Gastrocnemius medialis (tissue), 4 donors: ENCODE measurements at regions not wholly inside any gene's neighbourhood (a gene's known extent, or its start where the extent isn't known, plus 50 kb on each side); places are given as distances from the start of the nearest gene placed in this dataset.
"Not testable (repeated sequence)": the region's sequence is repeated elsewhere in the genome, so short reads cannot be mapped to it uniquely, and the experiment has no call there.

Experiments
- ATAC-seq, 2 donors: fragments of 150-250 bp; one replicate each; pipeline ENCODE4 v1.9.1; 2016
- DNase-seq, 2 donors: peaks; one replicate each; pipeline ENCODE4 v3.0.0-alpha.2; 2019
- H3K27ac ChIP-seq, 4 donors: fragments of 200-600 bp; sonication (generic); 1 replicate in 1 of 4; 2 replicates in 3 of 4; pipeline ENCODE4 v1.5.1; 2016 to 2018; ENCODE audit warnings: mild to moderate bottlenecking in 2 of 4, moderate library complexity in 1 of 4
- H3K27me3 ChIP-seq, 3 donors: fragments of 200-600 bp; sonication (generic) in 2 of 3; 1 replicate in 1 of 3; 2 replicates in 2 of 3; pipeline versions ENCODE4 v1.5.1 to v1.6.0; 2016 to 2019; ENCODE audit warnings: mild to moderate bottlenecking in 1 of 3, moderate library complexity in 1 of 3
- H3K36me3 ChIP-seq, 2 donors: fragments of 200-600 bp; sonication (generic) in 1 of 2; one replicate each; pipeline ENCODE4 v1.5.1; 2017 to 2018
- H3K4me1 ChIP-seq, 2 donors: fragments of 200-600 bp; sonication (generic) in 1 of 2; one replicate each; pipeline ENCODE4 v1.5.1; 2016 to 2017; ENCODE audit warnings: mild to moderate bottlenecking in 2 of 2
- H3K4me3 ChIP-seq, 4 donors: fragments of 200-600 bp; sonication (generic) in 3 of 4; 1 replicate in 1 of 4; 2 replicates in 3 of 4; pipeline ENCODE4 v1.5.1; 2016 to 2019; ENCODE audit warnings: mild to moderate bottlenecking in 2 of 4
- H3K9me3 ChIP-seq, 3 donors: fragments of 200-600 bp; sonication (generic) in 2 of 3; 1 replicate in 1 of 3; 2 replicates in 2 of 3; pipeline ENCODE4 v1.5.1; 2016 to 2019
- POLR2A ChIP-seq, 2 donors: fragments of 450-650 bp; IDR thresholded peaks; one replicate each; pipeline ENCODE4 v1.6.1; 2017; ENCODE audit warnings: antibody characterized with exemption in 2 of 2, mild to moderate bottlenecking in 2 of 2, moderate library complexity in 2 of 2
- in situ Hi-C, 4 donors: fragments of 200-750 bp; cut with MboI; loops; one replicate each; pipeline versions ENCODE4 v1.15.0 to v1.8.0; 2017; ENCODE audit warnings: low sequenced_read_pairs in 4 of 4
- intact Hi-C: fragments of 100-400 bp; cut with DNase I; formaldehyde crosslinking; loops from one replicate; pipeline ENCODE4 v1.15.1; 2023; ENCODE audit warnings: low total_unique reads
- TF ChIP-seq, protein P1 (sequence below), 5 experiments: fragments of 450-650 bp in 3 of 5; fragments of 200-600 bp in 2 of 5; sonication (generic) in 2 of 5; IDR thresholded peaks in 4 of 5; conservative IDR thresholded peaks in 1 of 5; 1 replicate in 4 of 5; 2 replicates in 1 of 5; pipeline ENCODE4 v1.5.1; 2016 to 2019; ENCODE audit warnings: antibody characterized with exemption in 5 of 5, mild to moderate bottlenecking in 3 of 5, moderate library complexity in 3 of 5

DNA sequence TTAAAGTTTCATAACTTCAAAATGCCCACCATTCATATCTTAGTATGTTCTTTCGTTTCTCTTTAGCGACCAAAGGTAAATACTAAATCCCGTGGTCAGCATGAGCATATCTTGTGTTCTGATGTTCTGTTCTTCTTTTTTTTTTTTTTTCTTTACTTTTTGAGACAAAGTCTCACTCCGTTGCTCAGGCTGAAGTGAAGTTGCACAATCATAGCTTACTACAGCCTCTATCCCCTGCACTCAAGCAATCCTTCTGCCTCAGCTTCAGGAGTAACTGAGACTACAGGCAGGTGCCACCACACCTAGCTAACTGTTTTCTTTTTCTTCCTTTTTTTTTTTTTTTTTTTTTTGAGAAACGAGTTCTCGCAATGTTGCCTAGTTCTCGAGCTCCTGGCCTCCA lies 60.9 kb upstream of the ATP12A start:
- H3K4me1 ChIP-seq: no peaks in the 10 kb centered on the region
- no peak for ATAC-seq
- TF ChIP-seq, protein P1, sequence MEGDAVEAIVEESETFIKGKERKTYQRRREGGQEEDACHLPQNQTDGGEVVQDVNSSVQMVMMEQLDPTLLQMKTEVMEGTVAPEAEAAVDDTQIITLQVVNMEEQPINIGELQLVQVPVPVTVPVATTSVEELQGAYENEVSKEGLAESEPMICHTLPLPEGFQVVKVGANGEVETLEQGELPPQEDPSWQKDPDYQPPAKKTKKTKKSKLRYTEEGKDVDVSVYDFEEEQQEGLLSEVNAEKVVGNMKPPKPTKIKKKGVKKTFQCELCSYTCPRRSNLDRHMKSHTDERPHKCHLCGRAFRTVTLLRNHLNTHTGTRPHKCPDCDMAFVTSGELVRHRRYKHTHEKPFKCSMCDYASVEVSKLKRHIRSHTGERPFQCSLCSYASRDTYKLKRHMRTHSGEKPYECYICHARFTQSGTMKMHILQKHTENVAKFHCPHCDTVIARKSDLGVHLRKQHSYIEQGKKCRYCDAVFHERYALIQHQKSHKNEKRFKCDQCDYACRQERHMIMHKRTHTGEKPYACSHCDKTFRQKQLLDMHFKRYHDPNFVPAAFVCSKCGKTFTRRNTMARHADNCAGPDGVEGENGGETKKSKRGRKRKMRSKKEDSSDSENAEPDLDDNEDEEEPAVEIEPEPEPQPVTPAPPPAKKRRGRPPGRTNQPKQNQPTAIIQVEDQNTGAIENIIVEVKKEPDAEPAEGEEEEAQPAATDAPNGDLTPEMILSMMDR (IDR thresholded peaks at IDR 0.05 in 4 of 5, conservative IDR thresholded peaks at IDR 0.05 in 1 of 5): no peak
- TF ChIP-seq POLR2A (IDR thresholded peaks at IDR 0.05): no peak
- H3K36me3 ChIP-seq: no peaks in the 10 kb centered on the region
- no peak overlapping the region for H3K27ac ChIP-seq
- intact Hi-C loops: no loop called here
- H3K9me3 ChIP-seq: no peaks in the 10 kb centered on the region
- H3K27me3 ChIP-seq: no peaks in the 10 kb centered on the region
- H3K4me3 ChIP-seq: no peak overlapping the region
- DNase-seq: no peak
- in situ Hi-C loops: no loop called here

DNA sequence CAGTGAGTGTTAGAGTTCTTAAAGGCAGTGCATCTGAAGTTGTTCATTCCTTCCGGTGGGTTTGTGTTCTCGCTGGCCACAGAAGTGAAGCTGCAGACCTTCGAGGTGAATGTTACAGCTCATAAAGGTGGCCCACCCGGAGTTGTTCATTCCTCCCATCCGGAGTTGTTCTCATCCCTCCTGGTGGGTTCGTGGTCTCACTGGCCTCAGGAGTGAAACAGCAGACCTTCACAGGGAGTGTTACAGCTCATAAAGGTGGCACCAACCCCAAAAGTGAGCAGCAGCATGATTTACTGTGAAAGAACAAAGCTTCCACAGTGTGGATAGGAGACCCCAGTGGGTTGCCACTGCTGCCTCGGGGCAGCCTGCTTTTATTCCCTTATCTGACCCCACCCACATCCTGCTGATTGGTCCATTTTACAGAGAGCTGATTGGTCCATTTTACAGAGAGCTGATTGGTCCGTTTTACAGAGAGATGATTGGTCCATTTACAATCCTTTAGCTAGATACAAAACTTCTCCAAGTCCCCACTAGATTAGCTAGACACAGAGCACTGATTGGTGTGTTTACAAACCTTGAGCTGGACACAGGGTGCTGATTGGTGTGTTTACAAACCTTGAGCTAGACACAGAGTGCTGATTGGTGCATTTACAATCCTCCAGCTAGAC lies 57.6 kb upstream of the ATP12A start:
- H3K27me3 ChIP-seq, H3K4me1 ChIP-seq, in situ Hi-C loops, ATAC-seq, H3K9me3 ChIP-seq, H3K36me3 ChIP-seq, H3K27ac ChIP-seq, DNase-seq, intact Hi-C loops, H3K4me3 ChIP-seq: not testable (repeated sequence)

DNA sequence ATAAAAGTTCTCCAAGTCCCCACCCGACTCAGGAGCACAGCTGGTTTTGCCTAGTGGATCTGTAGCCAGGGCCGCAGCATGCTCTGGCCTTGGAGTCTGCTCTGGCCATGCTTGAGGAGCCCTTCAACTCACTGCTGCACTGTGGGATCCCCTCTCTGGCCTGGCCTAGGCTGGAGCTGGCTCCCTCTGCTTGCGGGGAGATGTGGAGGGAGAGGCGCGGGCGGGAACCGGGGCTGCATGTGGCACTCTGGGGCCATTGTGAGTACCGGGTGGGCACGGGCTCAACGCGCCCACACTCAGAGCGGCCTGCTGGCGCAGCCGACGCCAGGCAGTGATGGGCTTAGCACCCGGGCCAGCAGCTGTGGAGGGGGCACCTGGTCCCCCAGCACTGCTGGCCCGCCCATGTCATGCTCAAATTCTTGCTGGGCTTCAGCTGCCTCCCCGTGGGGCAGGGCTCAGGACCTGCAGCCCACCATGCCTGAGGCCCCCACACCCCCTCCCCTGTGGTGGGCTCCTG lies 57.0 kb upstream of the ATP12A start:
- no peak for DNase-seq
- H3K36me3 ChIP-seq: no peaks in the 10 kb centered on the region
- H3K27ac ChIP-seq: no peak overlapping the region
- H3K4me3 ChIP-seq: no peak overlapping the region
- no peaks in the 10 kb centered on the region for H3K4me1 ChIP-seq
- in situ Hi-C loops: no loop called here
- intact Hi-C loops: no loop called here
- ATAC-seq: no peak
- H3K27me3 ChIP-seq: no peaks in the 10 kb centered on the region
- TF ChIP-seq, protein P1 (IDR thresholded peaks at IDR 0.05 in 4 of 5, conservative IDR thresholded peaks at IDR 0.05 in 1 of 5): no peak
- no peak for TF ChIP-seq POLR2A (IDR thresholded peaks at IDR 0.05)
- no peaks in the 10 kb centered on the region for H3K9me3 ChIP-seq

DNA sequence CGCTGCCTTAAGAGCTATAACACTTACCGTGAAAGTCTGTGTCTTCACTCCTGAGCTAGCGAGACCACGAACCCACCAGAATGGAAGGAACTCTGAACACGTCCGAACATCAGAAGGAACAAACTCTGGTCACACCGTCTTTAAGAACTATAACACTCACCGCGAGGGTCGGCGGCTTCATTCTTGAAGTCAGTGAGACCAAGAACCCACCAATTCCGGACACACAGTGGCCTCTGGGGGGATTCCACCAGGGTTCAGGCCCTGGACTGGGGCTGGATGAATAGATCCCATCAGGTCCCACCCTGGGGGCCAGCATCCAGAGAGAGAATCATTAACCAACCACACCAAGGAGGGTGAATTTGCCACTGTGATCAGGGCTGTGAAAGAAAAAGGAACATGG lies 55.8 kb upstream of the ATP12A start:
- no peak overlapping the region for H3K4me3 ChIP-seq
- H3K36me3 ChIP-seq: no peaks in the 10 kb centered on the region
- in situ Hi-C loops: no loop called here
- H3K9me3 ChIP-seq: no peaks in the 10 kb centered on the region
- TF ChIP-seq POLR2A (IDR thresholded peaks at IDR 0.05): no peak
- intact Hi-C loops: no loop called here
- no peak overlapping the region for H3K27ac ChIP-seq
- DNase-seq (no peak), ATAC-seq (no peak)
- H3K4me1 ChIP-seq: no peaks in the 10 kb centered on the region
- no peaks in the 10 kb centered on the region for H3K27me3 ChIP-seq

DNA sequence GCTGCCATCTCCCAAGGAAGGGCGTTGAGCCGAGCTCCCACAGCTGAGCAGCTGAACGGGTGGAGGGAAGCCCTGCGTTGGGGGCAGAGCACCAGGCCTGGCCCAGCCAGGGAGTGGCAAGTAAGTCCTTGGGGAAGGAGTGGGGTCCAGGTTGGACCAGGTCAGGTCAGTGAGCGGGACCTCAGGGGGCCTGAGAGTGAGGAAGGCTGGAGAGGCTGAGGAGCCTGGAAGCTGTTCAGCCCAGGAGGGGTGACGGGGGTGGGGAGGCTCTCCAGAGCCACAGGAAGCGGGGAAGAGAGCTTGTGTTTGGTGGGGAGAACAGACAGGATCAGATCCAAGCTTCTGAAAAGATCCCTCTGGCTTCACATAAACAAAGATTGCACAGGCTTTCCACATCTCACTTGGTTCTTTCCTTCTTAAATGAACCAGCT lies 55.4 kb upstream of the ATP12A start:
- no peak for DNase-seq
- Histone ChIP-seq H3K27me3 (no peaks in the 10 kb centered on the region), H3K4me1 (no peaks in the 10 kb centered on the region), H3K4me3 (no peak overlapping the region), H3K27ac (no peak overlapping the region), H3K36me3 (no peaks in the 10 kb centered on the region), H3K9me3 (no peaks in the 10 kb centered on the region)
- intact Hi-C loops (no loop called here), in situ Hi-C loops (no loop called here)
- ATAC-seq: no peak
- TF ChIP-seq POLR2A (IDR thresholded peaks at IDR 0.05): no peak
- TF ChIP-seq, protein P1 (IDR thresholded peaks at IDR 0.05 in 4 of 5, conservative IDR thresholded peaks at IDR 0.05 in 1 of 5): no peak

DNA sequence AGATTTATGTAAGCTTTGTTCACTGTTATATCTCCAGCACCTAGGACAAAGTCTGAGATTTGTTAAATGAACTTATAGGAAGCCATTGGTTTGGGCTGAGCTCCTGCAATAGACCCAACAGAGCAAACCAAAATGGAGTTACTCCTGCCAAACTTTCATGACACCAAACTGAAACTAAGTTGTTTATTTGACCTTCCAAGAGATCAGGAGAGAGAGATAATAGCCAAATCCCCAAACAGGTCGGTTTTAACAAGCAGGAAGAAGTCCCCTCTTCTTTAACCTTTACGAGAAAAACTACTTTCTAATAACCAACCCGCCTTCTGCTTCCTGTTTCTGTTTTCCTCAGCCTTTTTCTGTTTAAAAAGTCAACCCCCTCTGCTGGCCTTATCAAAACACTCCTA lies 54.9 kb upstream of the ATP12A start:
- no peak for DNase-seq
- Histone ChIP-seq H3K4me1 (no peaks in the 10 kb centered on the region), H3K27me3 (no peaks in the 10 kb centered on the region), H3K27ac (no peak overlapping the region), H3K36me3 (no peaks in the 10 kb centered on the region), H3K4me3 (no peak overlapping the region), H3K9me3 (no peaks in the 10 kb centered on the region)
- ATAC-seq: no peak
- in situ Hi-C loops (no loop called here), intact Hi-C loops (no loop called here)
- TF ChIP-seq, protein P1 (IDR thresholded peaks at IDR 0.05 in 4 of 5, conservative IDR thresholded peaks at IDR 0.05 in 1 of 5): no peak
- TF ChIP-seq POLR2A (IDR thresholded peaks at IDR 0.05): no peak
